ENCODE measurements at regions not wholly inside any gene's neighbourhood (a gene's known extent, or its start where the extent isn't known, plus 50 kb on each side); places are given as distances from the start of the nearest gene placed in this dataset.
"Not testable (repeated sequence)": the region's sequence is repeated elsewhere in the genome, so short reads cannot be mapped to it uniquely, and the experiment has no call there.

- Histone ChIP-seq H3K4me3 (ENCODE audit: low read length) (no peak overlapping the region), H3K27me3 (ENCODE audit: insufficient read depth, low read length) (no peaks in the 10 kb centered on the region), H3K9me3 (ENCODE audit: low read depth, low read length) (peaks cover 17% of the 10 kb centered on the region), H3K4me1 (ENCODE audit: insufficient read depth, low read length) (peaks cover 15% of the 10 kb centered on the region)
Measured at GRCh38 chr10:47158116-47159071, 141.6 kb upstream of the GDF10 start.

- Histone ChIP-seq H3K4me3 (ENCODE audit: low read length) (no peak overlapping the region), H3K27me3 (ENCODE audit: insufficient read depth, low read length) (no peaks in the 10 kb centered on the region), H3K4me1 (ENCODE audit: insufficient read depth, low read length) (peaks cover 18% of the 10 kb centered on the region), H3K9me3 (ENCODE audit: low read depth, low read length) (peaks cover 13% of the 10 kb centered on the region)
Measured at GRCh38 chr10:47159361-47160260, 140.4 kb upstream of the GDF10 start.

- Histone ChIP-seq H3K9me3 (ENCODE audit: low read depth, low read length) (peaks cover 5% of the 10 kb centered on the region), H3K4me1 (ENCODE audit: insufficient read depth, low read length) (peaks cover 26% of the 10 kb centered on the region), H3K27me3 (ENCODE audit: insufficient read depth, low read length) (no peaks in the 10 kb centered on the region), H3K4me3 (ENCODE audit: low read length) (no peak overlapping the region)
Measured at GRCh38 chr10:47160261-47160908, 139.6 kb upstream of the GDF10 start.

GRCh38 chr10:47160967-47161366, 139.0 kb upstream of the GDF10 start:
- Histone ChIP-seq H3K27me3 (ENCODE audit: insufficient read depth, low read length) (no peaks in the 10 kb centered on the region), H3K4me3 (ENCODE audit: low read length) (no peak overlapping the region), H3K4me1 (ENCODE audit: insufficient read depth, low read length) (peaks cover 32% of the 10 kb centered on the region), H3K9me3 (ENCODE audit: low read depth, low read length) (no peaks in the 10 kb centered on the region)

GRCh38 chr10:47161465-47161864, 138.5 kb upstream of the GDF10 start:
- Histone ChIP-seq H3K9me3 (ENCODE audit: low read depth, low read length) (no peaks in the 10 kb centered on the region), H3K4me3 (ENCODE audit: low read length) (no peak overlapping the region), H3K27me3 (ENCODE audit: insufficient read depth, low read length) (no peaks in the 10 kb centered on the region), H3K4me1 (ENCODE audit: insufficient read depth, low read length) (peaks cover 37% of the 10 kb centered on the region)

- no peak overlapping the region for H3K4me3 ChIP-seq (ENCODE audit: low read length)
- H3K4me1 ChIP-seq (ENCODE audit: insufficient read depth, low read length) = peaks cover 50% of the 10 kb centered on the region
- H3K9me3 ChIP-seq (ENCODE audit: low read depth, low read length) = no peaks in the 10 kb centered on the region
- no peaks in the 10 kb centered on the region for H3K27me3 ChIP-seq (ENCODE audit: insufficient read depth, low read length)
Measured at GRCh38 chr10:47164126-47164799, 135.7 kb upstream of the GDF10 start.

GRCh38 chr10:47164800-47165128, 135.2 kb upstream of the GDF10 start:
- Histone ChIP-seq H3K9me3 (ENCODE audit: low read depth, low read length) (no peaks in the 10 kb centered on the region), H3K4me1 (ENCODE audit: insufficient read depth, low read length) (peaks cover 50% of the 10 kb centered on the region), H3K4me3 (ENCODE audit: low read length) (no peak overlapping the region), H3K27me3 (ENCODE audit: insufficient read depth, low read length) (no peaks in the 10 kb centered on the region)

GRCh38 chr10:47165168-47165710, 134.8 kb upstream of the GDF10 start:
- peak overlapping the region; percentile 32 for H3K4me3 ChIP-seq (ENCODE audit: low read length)
- peaks cover 50% of the 10 kb centered on the region for H3K4me1 ChIP-seq (ENCODE audit: insufficient read depth, low read length)
- no peaks in the 10 kb centered on the region for H3K9me3 ChIP-seq (ENCODE audit: low read depth, low read length)
- no peaks in the 10 kb centered on the region for H3K27me3 ChIP-seq (ENCODE audit: insufficient read depth, low read length)

- peak overlapping the region; percentile 32 for H3K4me3 ChIP-seq (ENCODE audit: low read length)
- no peaks in the 10 kb centered on the region for H3K27me3 ChIP-seq (ENCODE audit: insufficient read depth, low read length)
- H3K9me3 ChIP-seq (ENCODE audit: low read depth, low read length) = no peaks in the 10 kb centered on the region
- peaks cover 43% of the 10 kb centered on the region for H3K4me1 ChIP-seq (ENCODE audit: insufficient read depth, low read length)
Measured at GRCh38 chr10:47165711-47166404, 134.1 kb upstream of the GDF10 start.

GRCh38 chr10:47166405-47166777, 133.6 kb upstream of the GDF10 start:
- H3K4me1 ChIP-seq (ENCODE audit: insufficient read depth, low read length) = peaks cover 38% of the 10 kb centered on the region
- no peak overlapping the region for H3K4me3 ChIP-seq (ENCODE audit: low read length)
- H3K27me3 ChIP-seq (ENCODE audit: insufficient read depth, low read length) = no peaks in the 10 kb centered on the region

GRCh38 chr10:47166808-47167581, 133.0 kb upstream of the GDF10 start:
- H3K27me3 ChIP-seq (ENCODE audit: insufficient read depth, low read length); H3K9me3 ChIP-seq (ENCODE audit: low read depth, low read length); H3K4me3 ChIP-seq (ENCODE audit: low read length): not testable (repeated sequence)
- peaks cover 35% of the 10 kb centered on the region for H3K4me1 ChIP-seq (ENCODE audit: insufficient read depth, low read length)

More at GRCh38 chr10:47166405-47166777, 133.6 kb upstream of the GDF10 start:
- no peaks in the 10 kb centered on the region for H3K9me3 ChIP-seq (ENCODE audit: low read depth, low read length)

GRCh38 chr10:47167591-47167990, 132.4 kb upstream of the GDF10 start:
- H3K4me1 ChIP-seq (ENCODE audit: insufficient read depth, low read length) = peaks cover 35% of the 10 kb centered on the region

GRCh38 chr10:47169581-47169980, 130.4 kb upstream of the GDF10 start:
- H3K9me3 ChIP-seq (ENCODE audit: low read depth, low read length) = no peaks in the 10 kb centered on the region
- H3K4me3 ChIP-seq (ENCODE audit: low read length) = no peak overlapping the region
- peaks cover 32% of the 10 kb centered on the region for H3K4me1 ChIP-seq (ENCODE audit: insufficient read depth, low read length)
- H3K27me3 ChIP-seq (ENCODE audit: insufficient read depth, low read length) = no peaks in the 10 kb centered on the region

More at GRCh38 chr10:47167591-47167990, 132.4 kb upstream of the GDF10 start:
- Histone ChIP-seq H3K27me3 (ENCODE audit: insufficient read depth, low read length) (no peaks in the 10 kb centered on the region), H3K4me3 (ENCODE audit: low read length) (no peak overlapping the region), H3K9me3 (ENCODE audit: low read depth, low read length) (no peaks in the 10 kb centered on the region)

Measured in mononuclear cell (primary cell).